Cardiac septum (tissue), 1 donor: ENCODE measurements at regions not wholly inside any gene's neighbourhood (a gene's known extent, or its start where the extent isn't known, plus 50 kb on each side); places are given as distances from the start of the nearest gene placed in this dataset.

ENCODE experiments used
- DNase-seq: peaks from one replicate; pipeline ENCODE4 v3.0.0-alpha.2; 2020; ENCODE audit warnings: low spot score
- intact Hi-C: fragments of 100-400 bp; cut with DNase I; formaldehyde crosslinking; loops from one replicate; pipeline ENCODE4 v1.14.0; 2022
- donor health status: DM: no; HTN: no; CAD: no.

GRCh38 chr4:96606451-96606850 is 766.6 kb downstream of the PDHA2 start:
- intact Hi-C loops: no loop called here
- DNase-seq: no peak

- intact Hi-C loops: no loop called here
- DNase-seq: no peak
Observed at GRCh38 chr4:96626023-96626422, 786.1 kb downstream of the PDHA2 start.

- intact Hi-C loops: no loop called here
- DNase-seq: no peak
Observed at GRCh38 chr4:96630839-96631238, 790.9 kb downstream of the PDHA2 start.

GRCh38 chr4:96637971-96638412 is 798.1 kb downstream of the PDHA2 start:
- intact Hi-C loops: no loop called here
- no peak for DNase-seq

GRCh38 chr4:96639932-96640331 is 800.0 kb downstream of the PDHA2 start:
- no peak for DNase-seq
- intact Hi-C loops: no loop called here

GRCh38 chr4:96642490-96642889 is 802.6 kb downstream of the PDHA2 start:
- no peak for DNase-seq
- intact Hi-C loops: no loop called here

- intact Hi-C loops: no loop called here
Observed at GRCh38 chr4:96646146-96646545, 806.3 kb downstream of the PDHA2 start.

GRCh38 chr4:96649536-96649935 is 809.6 kb downstream of the PDHA2 start:
- no peak for DNase-seq
- intact Hi-C loops: no loop called here

More at GRCh38 chr4:96646146-96646545, 806.3 kb downstream of the PDHA2 start:
- no peak for DNase-seq

GRCh38 chr4:96652158-96652557 is 812.3 kb downstream of the PDHA2 start:
- no peak for DNase-seq
- intact Hi-C loops: no loop called here

- no peak for DNase-seq
- intact Hi-C loops: no loop called here
Observed at GRCh38 chr4:96652821-96653220, 812.9 kb downstream of the PDHA2 start.

- intact Hi-C loops: no loop called here
- DNase-seq: no peak
Observed at GRCh38 chr4:96654045-96654444, 814.2 kb downstream of the PDHA2 start.

GRCh38 chr4:96670381-96670780 is 830.5 kb downstream of the PDHA2 start:
- intact Hi-C loops: no loop called here
- no peak for DNase-seq

- intact Hi-C loops: no loop called here
- DNase-seq: no peak
Observed at GRCh38 chr4:96675416-96675815, 835.5 kb downstream of the PDHA2 start.

GRCh38 chr4:96675896-96676295 is 836.0 kb downstream of the PDHA2 start:
- intact Hi-C loops: no loop called here
- DNase-seq: no peak

GRCh38 chr4:96676754-96677435 is 837.0 kb downstream of the PDHA2 start:
- intact Hi-C loops: no loop called here
- DNase-seq: no peak

GRCh38 chr4:96677499-96677898 is 837.6 kb downstream of the PDHA2 start:
- intact Hi-C loops: no loop called here
- DNase-seq: no peak

- DNase-seq: no peak
- intact Hi-C loops: no loop called here
Observed at GRCh38 chr4:96681218-96681617, 841.3 kb downstream of the PDHA2 start.

GRCh38 chr4:96685691-96686090 is 845.8 kb downstream of the PDHA2 start:
- intact Hi-C loops: no loop called here
- no peak for DNase-seq

GRCh38 chr4:96691521-96691920 is 851.6 kb downstream of the PDHA2 start:
- no peak for DNase-seq
- intact Hi-C loops: no loop called here

- intact Hi-C loops: no loop called here
- no peak for DNase-seq
Observed at GRCh38 chr4:96698831-96699230, 858.9 kb downstream of the PDHA2 start.

GRCh38 chr4:96703265-96703664 is 863.4 kb downstream of the PDHA2 start:
- intact Hi-C loops: no loop called here
- DNase-seq: no peak

- intact Hi-C loops: no loop called here
- DNase-seq: no peak
Observed at GRCh38 chr4:96708766-96709165, 868.9 kb downstream of the PDHA2 start.
